Testis (tissue), 2 donors: ENCODE measurements at regions not wholly inside any gene's neighbourhood (a gene's known extent, or its start where the extent isn't known, plus 50 kb on each side); places are given as distances from the start of the nearest gene placed in this dataset.

Source experiments
- POLR2A ChIP-seq: fragments of 450-650 bp; IDR thresholded peaks from one replicate; pipeline ENCODE4 v1.6.1; 2017; ENCODE audit warnings: antibody characterized with exemption, mild to moderate bottlenecking, moderate library complexity
- TF ChIP-seq, protein P1 (sequence below), 3 experiments: fragments of 450-650 bp in 2 of 3; fragments of 200-600 bp in 1 of 3; sonication (generic) in 1 of 3; IDR thresholded peaks; one replicate each; pipeline ENCODE4 v1.5.1; 2016 to 2019; ENCODE audit warnings: antibody characterized with exemption in 3 of 3, mild to moderate bottlenecking in 2 of 3, moderate library complexity in 1 of 3

- TF ChIP-seq, protein P1, sequence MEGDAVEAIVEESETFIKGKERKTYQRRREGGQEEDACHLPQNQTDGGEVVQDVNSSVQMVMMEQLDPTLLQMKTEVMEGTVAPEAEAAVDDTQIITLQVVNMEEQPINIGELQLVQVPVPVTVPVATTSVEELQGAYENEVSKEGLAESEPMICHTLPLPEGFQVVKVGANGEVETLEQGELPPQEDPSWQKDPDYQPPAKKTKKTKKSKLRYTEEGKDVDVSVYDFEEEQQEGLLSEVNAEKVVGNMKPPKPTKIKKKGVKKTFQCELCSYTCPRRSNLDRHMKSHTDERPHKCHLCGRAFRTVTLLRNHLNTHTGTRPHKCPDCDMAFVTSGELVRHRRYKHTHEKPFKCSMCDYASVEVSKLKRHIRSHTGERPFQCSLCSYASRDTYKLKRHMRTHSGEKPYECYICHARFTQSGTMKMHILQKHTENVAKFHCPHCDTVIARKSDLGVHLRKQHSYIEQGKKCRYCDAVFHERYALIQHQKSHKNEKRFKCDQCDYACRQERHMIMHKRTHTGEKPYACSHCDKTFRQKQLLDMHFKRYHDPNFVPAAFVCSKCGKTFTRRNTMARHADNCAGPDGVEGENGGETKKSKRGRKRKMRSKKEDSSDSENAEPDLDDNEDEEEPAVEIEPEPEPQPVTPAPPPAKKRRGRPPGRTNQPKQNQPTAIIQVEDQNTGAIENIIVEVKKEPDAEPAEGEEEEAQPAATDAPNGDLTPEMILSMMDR (IDR thresholded peaks at IDR 0.05) = no peak
- no peak for TF ChIP-seq POLR2A
Observed at GRCh38 chr7:13144673-13145072, 457.2 kb downstream of the ARL4A start.
